Ovary (tissue), 3 donors: ENCODE measurements at regions not wholly inside any gene's neighbourhood (a gene's known extent, or its start where the extent isn't known, plus 50 kb on each side); places are given as distances from the start of the nearest gene placed in this dataset.
"Not testable (repeated sequence)": the region's sequence is repeated elsewhere in the genome, so short reads cannot be mapped to it uniquely, and the experiment has no call there.

ENCODE experiments used
- CTCF ChIP-seq, 3 donors: fragments of 450-650 bp in 2 of 3; fragments of 200-600 bp in 1 of 3; IDR thresholded peaks; one replicate each; pipeline versions ENCODE4 v1.5.1 to v1.8.0; 2016 to 2022; ENCODE audit warnings: antibody characterized with exemption in 3 of 3, mild to moderate bottlenecking in 1 of 3
- POLR2A ChIP-seq: fragments of 450-650 bp; IDR thresholded peaks from one replicate; pipeline ENCODE4 v1.6.1; 2017; ENCODE audit warnings: antibody characterized with exemption, mild to moderate bottlenecking, moderate library complexity
- donor health status: DM: no; HTN: no; CAD: no.

- TF ChIP-seq POLR2A; CTCF (IDR thresholded peaks at IDR 0.05): not testable (repeated sequence)
These were observed 208.4 kb upstream of the LRTM1 start for GRCh38 chr3:55136291-55136690.
